Liver (tissue), 3 donors: ENCODE measurements at regions not wholly inside any gene's neighbourhood (a gene's known extent, or its start where the extent isn't known, plus 50 kb on each side); places are given as distances from the start of the nearest gene placed in this dataset.

Experiments used
- RAD21 ChIP-seq, 2 donors: IDR thresholded peaks; 2 replicates each; pipeline ENCODE4 v1.6.1; 2016; ENCODE audit warnings: antibody characterized with exemption in 2 of 2, mild to moderate bottlenecking in 2 of 2
- TF ChIP-seq, protein P1 (sequence below): IDR thresholded peaks from 2 replicates; pipeline ENCODE4 v1.6.1; 2016; ENCODE audit warnings: antibody characterized with exemption
- TF ChIP-seq, protein P2 (sequence below): IDR thresholded peaks from 2 replicates; pipeline ENCODE4 v1.6.1; 2016; ENCODE audit warnings: antibody characterized with exemption
- TF ChIP-seq, protein P3 (sequence below): fragments of 150-350 bp; IDR thresholded peaks from 2 replicates; pipeline ENCODE4 v1.5.1; 2017; ENCODE audit warnings: improper control_type of control experiment, low read depth, low read length; ENCODE audit not compliant: missing input control
- donor health status: healthy.
- donor health status: healthy.

DNA sequence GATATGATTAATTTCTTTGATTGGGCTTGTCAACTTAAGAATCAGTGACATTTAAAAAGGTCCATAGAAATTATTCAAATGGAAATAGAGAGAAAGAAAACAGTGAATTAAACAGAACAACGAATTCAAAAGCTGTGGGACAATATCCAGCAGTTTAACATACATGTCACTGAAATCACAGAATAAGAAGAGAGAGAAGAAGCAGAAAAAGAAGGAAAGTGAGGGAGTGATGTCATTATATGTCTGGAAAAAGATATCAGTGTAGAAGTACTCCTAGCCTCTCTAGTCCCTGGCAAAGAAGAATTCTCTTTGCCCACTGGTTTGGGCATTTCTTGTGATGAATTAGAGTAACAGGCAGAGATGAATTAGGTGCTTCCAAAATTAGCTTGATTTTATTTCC lies 109.2 kb upstream of the ABCA1 start:
- no peak for TF ChIP-seq RAD21 (IDR thresholded peaks at IDR 0.05)
- TF ChIP-seq, protein P1, sequence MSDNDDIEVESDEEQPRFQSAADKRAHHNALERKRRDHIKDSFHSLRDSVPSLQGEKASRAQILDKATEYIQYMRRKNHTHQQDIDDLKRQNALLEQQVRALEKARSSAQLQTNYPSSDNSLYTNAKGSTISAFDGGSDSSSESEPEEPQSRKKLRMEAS = no peak
- TF ChIP-seq, protein P2, sequence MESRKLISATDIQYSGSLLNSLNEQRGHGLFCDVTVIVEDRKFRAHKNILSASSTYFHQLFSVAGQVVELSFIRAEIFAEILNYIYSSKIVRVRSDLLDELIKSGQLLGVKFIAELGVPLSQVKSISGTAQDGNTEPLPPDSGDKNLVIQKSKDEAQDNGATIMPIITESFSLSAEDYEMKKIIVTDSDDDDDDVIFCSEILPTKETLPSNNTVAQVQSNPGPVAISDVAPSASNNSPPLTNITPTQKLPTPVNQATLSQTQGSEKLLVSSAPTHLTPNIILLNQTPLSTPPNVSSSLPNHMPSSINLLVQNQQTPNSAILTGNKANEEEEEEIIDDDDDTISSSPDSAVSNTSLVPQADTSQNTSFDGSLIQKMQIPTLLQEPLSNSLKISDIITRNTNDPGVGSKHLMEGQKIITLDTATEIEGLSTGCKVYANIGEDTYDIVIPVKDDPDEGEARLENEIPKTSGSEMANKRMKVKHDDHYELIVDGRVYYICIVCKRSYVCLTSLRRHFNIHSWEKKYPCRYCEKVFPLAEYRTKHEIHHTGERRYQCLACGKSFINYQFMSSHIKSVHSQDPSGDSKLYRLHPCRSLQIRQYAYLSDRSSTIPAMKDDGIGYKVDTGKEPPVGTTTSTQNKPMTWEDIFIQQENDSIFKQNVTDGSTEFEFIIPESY = no peak
- TF ChIP-seq, protein P3, sequence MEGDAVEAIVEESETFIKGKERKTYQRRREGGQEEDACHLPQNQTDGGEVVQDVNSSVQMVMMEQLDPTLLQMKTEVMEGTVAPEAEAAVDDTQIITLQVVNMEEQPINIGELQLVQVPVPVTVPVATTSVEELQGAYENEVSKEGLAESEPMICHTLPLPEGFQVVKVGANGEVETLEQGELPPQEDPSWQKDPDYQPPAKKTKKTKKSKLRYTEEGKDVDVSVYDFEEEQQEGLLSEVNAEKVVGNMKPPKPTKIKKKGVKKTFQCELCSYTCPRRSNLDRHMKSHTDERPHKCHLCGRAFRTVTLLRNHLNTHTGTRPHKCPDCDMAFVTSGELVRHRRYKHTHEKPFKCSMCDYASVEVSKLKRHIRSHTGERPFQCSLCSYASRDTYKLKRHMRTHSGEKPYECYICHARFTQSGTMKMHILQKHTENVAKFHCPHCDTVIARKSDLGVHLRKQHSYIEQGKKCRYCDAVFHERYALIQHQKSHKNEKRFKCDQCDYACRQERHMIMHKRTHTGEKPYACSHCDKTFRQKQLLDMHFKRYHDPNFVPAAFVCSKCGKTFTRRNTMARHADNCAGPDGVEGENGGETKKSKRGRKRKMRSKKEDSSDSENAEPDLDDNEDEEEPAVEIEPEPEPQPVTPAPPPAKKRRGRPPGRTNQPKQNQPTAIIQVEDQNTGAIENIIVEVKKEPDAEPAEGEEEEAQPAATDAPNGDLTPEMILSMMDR = no peak
